ENCODE measurements at regions not wholly inside any gene's neighbourhood (a gene's known extent, or its start where the extent isn't known, plus 50 kb on each side); places are given as distances from the start of the nearest gene placed in this dataset.

DNA sequence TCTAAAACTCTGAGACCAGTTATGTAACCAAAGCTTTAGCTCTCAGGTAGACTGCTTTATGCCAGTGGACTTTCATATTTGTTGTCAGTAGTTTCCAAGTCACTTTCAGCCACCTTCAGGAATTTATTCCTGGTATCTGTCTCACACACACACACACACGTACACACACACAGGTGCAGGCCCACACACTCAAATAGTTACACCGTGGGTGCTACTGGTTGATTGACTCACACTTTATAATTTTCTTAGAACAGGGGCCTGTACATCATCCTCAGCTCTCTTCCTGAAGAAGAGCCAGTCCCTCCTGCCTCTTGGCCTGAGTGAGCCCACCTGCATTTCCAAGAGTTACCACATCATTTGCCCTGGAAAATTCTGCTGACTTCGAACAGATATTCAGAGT, 555.2 kb downstream of the SOX6 start:
- ATAC-seq (no peak), FAIRE-seq (no peak), DNase-seq (ENCODE audit: extremely low read depth in 1 of 4, low spot score in 3 of 4) (no peak)
- Histone ChIP-seq H3K27ac (ENCODE audit: extremely low read depth, low read depth, low read length) (no peak overlapping the region), H3K9me1 (ENCODE audit: control insufficient read depth, insufficient read depth, low read length) (no peaks in the 10 kb centered on the region), H3K9me3 (replicated peaks; ENCODE audit: control insufficient read depth, insufficient read depth, low read depth, low read length) (no peaks in the 10 kb centered on the region), H2AFZ (ENCODE audit: low read depth, low read length) (no peak overlapping the region), H4K20me1 (replicated peaks; ENCODE audit: control insufficient read depth, insufficient read depth, low read length) (no peaks in the 10 kb centered on the region), H3K4me2 (ENCODE audit: insufficient read depth, low read length) (no peak overlapping the region), H3K79me2 (ENCODE audit: control insufficient read depth, insufficient read depth, low read length) (no peaks in the 10 kb centered on the region), H3K9ac (ENCODE audit: insufficient read depth in 1 of 2, low read depth in 2 of 2, low read length in 2 of 2) (no peak overlapping the region), H3K36me3 (ENCODE audit: control insufficient read depth, insufficient read depth, low read length) (no peaks in the 10 kb centered on the region), H3K4me3 (no peak overlapping the region), H3K27me3 (ENCODE audit: control insufficient read depth in 2 of 2, insufficient read depth in 2 of 2, low read length in 2 of 2) (0 out of 5 replicates have a peak, but pooled peaks cover 0 to 2% of the 10 kb centered on the region in 2 experiments), H3K4me1 (replicated peaks in 1 of 2; ENCODE audit: control insufficient read depth in 2 of 2, insufficient read depth in 2 of 2, low read length in 2 of 2) (no peaks in the 10 kb centered on the region)
- 0% methylated on average over 3 of the region's 3 CpGs for WGBS (ENCODE audit: insufficient coverage, low coverage, missing lambda C conversion rate)
- in situ Hi-C loops (cut with MboI) (no loop called here), intact Hi-C loops (cut with micrococcal nuclease) (no loop called here)
- ChIA-PET POLR2A (interaction anchor here (0.6 kb wide), 1 partner anchor 733 kb away, joined by 3 read pairs; no protein-coding TSS in a partner anchor), CTCF (ENCODE audit: low intra/inter-chr PET ratio) (no interaction called here)
- TF ChIP-seq, protein P1, sequence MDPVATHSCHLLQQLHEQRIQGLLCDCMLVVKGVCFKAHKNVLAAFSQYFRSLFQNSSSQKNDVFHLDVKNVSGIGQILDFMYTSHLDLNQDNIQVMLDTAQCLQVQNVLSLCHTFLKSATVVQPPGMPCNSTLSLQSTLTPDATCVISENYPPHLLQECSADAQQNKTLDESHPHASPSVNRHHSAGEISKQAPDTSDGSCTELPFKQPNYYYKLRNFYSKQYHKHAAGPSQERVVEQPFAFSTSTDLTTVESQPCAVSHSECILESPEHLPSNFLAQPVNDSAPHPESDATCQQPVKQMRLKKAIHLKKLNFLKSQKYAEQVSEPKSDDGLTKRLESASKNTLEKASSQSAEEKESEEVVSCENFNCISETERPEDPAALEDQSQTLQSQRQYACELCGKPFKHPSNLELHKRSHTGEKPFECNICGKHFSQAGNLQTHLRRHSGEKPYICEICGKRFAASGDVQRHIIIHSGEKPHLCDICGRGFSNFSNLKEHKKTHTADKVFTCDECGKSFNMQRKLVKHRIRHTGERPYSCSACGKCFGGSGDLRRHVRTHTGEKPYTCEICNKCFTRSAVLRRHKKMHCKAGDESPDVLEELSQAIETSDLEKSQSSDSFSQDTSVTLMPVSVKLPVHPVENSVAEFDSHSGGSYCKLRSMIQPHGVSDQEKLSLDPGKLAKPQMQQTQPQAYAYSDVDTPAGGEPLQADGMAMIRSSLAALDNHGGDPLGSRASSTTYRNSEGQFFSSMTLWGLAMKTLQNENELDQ (CRISPR knock-in tag; IDR thresholded peaks at IDR 0.05; ENCODE audit: borderline replicate concordance): no peak
- TF ChIP-seq NCOR1 (IDR thresholded peaks at IDR 0.05) (no peak), SPI1 (IDR thresholded peaks at IDR 0.05; ENCODE audit: borderline replicate concordance, low read depth, low read length) (no peak), ZSCAN32 (CRISPR knock-in tag; IDR thresholded peaks at IDR 0.05) (no peak), RAD51 (IDR thresholded peaks at IDR 0.05; ENCODE audit: borderline replicate concordance, low read depth) (no peak), NFE2 (IDR thresholded peaks at IDR 0.05; ENCODE audit: low read depth) (no peak), RBFOX2 (IDR thresholded peaks at IDR 0.05; ENCODE audit: low read depth, low read length) (no peak)
- no TSS peak for BruUV-seq (replicated peaks)
